Breast epithelium (tissue), 3 donors: ENCODE measurements at regions not wholly inside any gene's neighbourhood (a gene's known extent, or its start where the extent isn't known, plus 50 kb on each side); places are given as distances from the start of the nearest gene placed in this dataset.

Experiments
- CTCF ChIP-seq, 3 donors: fragments of 450-650 bp; IDR thresholded peaks; one replicate each; pipeline ENCODE4 v1.5.1; 2016 to 2017; ENCODE audit warnings: antibody characterized with exemption in 3 of 3, mild to moderate bottlenecking in 3 of 3, moderate library complexity in 3 of 3
- POLR2A ChIP-seq: fragments of 450-650 bp; IDR thresholded peaks from one replicate; pipeline ENCODE4 v1.6.1; 2016; ENCODE audit warnings: antibody characterized with exemption, mild to moderate bottlenecking, moderate library complexity

GRCh38 chr2:234733093-234733489, 218.7 kb upstream of the SH3BP4 start:
- TF ChIP-seq POLR2A, result no peak
- TF ChIP-seq CTCF (IDR thresholded peaks at IDR 0.05), result no peak
